B cell (primary cell): ENCODE measurements at regions not wholly inside any gene's neighbourhood (a gene's known extent, or its start where the extent isn't known, plus 50 kb on each side); places are given as distances from the start of the nearest gene placed in this dataset.

Experiments used
- ATAC-seq: fragments of 200-7000 bp; cut with Tn5 transposase; one replicate; pipeline ENCODE4 v1.10.0; 2021; ENCODE audit warnings: low read depth, mild to moderate bottlenecking, moderate number of reproducible peaks, moderate library complexity
- CTCF ChIA-PET: fragments of 350-600 bp; sonication (Branson Sonifier 250); formaldehyde crosslinking; loops from one replicate; lab custom pipeline; 2021; ENCODE audit warnings: antibody characterized with exemption, inconsistent platforms; lab: Charles Lee
- POLR2A ChIA-PET: fragments of 350-600 bp; sonication (Branson Sonifier 250); formaldehyde crosslinking; loops from one replicate; lab custom pipeline; 2021; ENCODE audit warnings: antibody characterized with exemption; lab: Charles Lee
- DNase-seq: peaks from one replicate; pipeline ENCODE4 v3.0.0; 2013
- H2AFZ ChIP-seq: 2 replicates; pipeline ENCODE4 v1.6.1; 2012; ENCODE audit warnings: mild to moderate bottlenecking, low read depth, low read length; ENCODE audit not compliant: insufficient read depth, poor library complexity, severe bottlenecking
- H3K27ac ChIP-seq, 2 donors: 1 replicate in 1 of 2; 2 replicates in 1 of 2; pipeline ENCODE4 v1.5.1; 2012 to 2013; ENCODE audit warnings: low read length in 2 of 2, mild to moderate bottlenecking in 2 of 2, moderate library complexity in 1 of 2
- H3K27me3 ChIP-seq, 4 experiments: fragments of 200-600 bp in 1 of 4; sonication (generic) in 1 of 4; replicated peaks in 1 of 4; 1 replicate in 2 of 4; 2 replicates in 2 of 4; pipeline versions ENCODE4 v1.6.1 to v1.7.0; 2013 to 2016; ENCODE audit warnings: low read length in 3 of 4, mild to moderate bottlenecking in 2 of 4, mixed read lengths in 1 of 4, moderate library complexity in 1 of 4; ENCODE audit not compliant: insufficient read depth in 4 of 4, control insufficient read depth in 3 of 4; ENCODE audit errors: control extremely low read depth in 1 of 4
- H3K36me3 ChIP-seq, 2 experiments: replicated peaks in 1 of 2; 1 replicate in 1 of 2; 2 replicates in 1 of 2; pipeline versions ENCODE4 v1.6.1 to v1.7.1; 2013; ENCODE audit warnings: low read length in 1 of 2; ENCODE audit not compliant: insufficient read depth in 2 of 2, control insufficient read depth in 1 of 2; ENCODE audit errors: control extremely low read depth in 1 of 2, extremely low read depth in 1 of 2
- H3K4me1 ChIP-seq, 2 donors: fragments of 200-600 bp in 1 of 2; sonication (generic) in 1 of 2; 1 replicate in 1 of 2; 2 replicates in 1 of 2; pipeline versions ENCODE4 v1.5.1 to v1.6.1; 2013 to 2017; ENCODE audit warnings: low read length in 2 of 2; ENCODE audit not compliant: control insufficient read depth in 2 of 2, insufficient read depth in 2 of 2
- H3K4me2 ChIP-seq: replicated peaks from 2 replicates; pipeline ENCODE3; 2012; ENCODE audit warnings: mild to moderate bottlenecking, low read depth, low read length; ENCODE audit not compliant: poor library complexity, severe bottlenecking
- H3K4me3 ChIP-seq, 5 experiments: fragments of 200-600 bp in 1 of 5; sonication (generic) in 1 of 5; 1 replicate in 3 of 5; 2 replicates in 2 of 5; pipeline versions ENCODE4 v1.5.1 to v1.7.0; 2011 to 2016; ENCODE audit warnings: low read length in 4 of 5, mild to moderate bottlenecking in 4 of 5, low read depth in 2 of 5, control low read depth in 1 of 5, moderate library complexity in 1 of 5; ENCODE audit not compliant: insufficient read depth in 1 of 5; ENCODE audit errors: control extremely low read depth in 1 of 5, extremely low read depth in 1 of 5
- H3K79me2 ChIP-seq: fragments of 200-600 bp; sonication (generic); one replicate; pipeline ENCODE4 v1.6.0; 2016; ENCODE audit warnings: low read length; ENCODE audit not compliant: control insufficient read depth, insufficient read depth
- H3K9ac ChIP-seq: fragments of 200-600 bp; sonication (generic); 2 replicates; pipeline ENCODE4 v1.6.1; 2017; ENCODE audit warnings: mild to moderate bottlenecking, low read length, moderate library complexity
- H3K9me3 ChIP-seq, 3 donors: one replicate each; pipeline versions ENCODE4 v1.6.1 to v1.7.1; 2013; ENCODE audit warnings: low read length in 2 of 3; ENCODE audit not compliant: control insufficient read depth in 2 of 3, insufficient read depth in 1 of 3; ENCODE audit errors: control extremely low read depth in 1 of 3
- H4K20me1 ChIP-seq: 2 replicates; pipeline ENCODE4 v1.6.0; 2012; ENCODE audit warnings: mild to moderate bottlenecking, low read length; ENCODE audit not compliant: insufficient read depth, control insufficient read depth, poor library complexity, severe bottlenecking
- H3K27ac Mint-ChIP-seq: one replicate; pipeline ENCODE4 v1.8.0; 2021; ENCODE audit warnings: mixed read lengths
- H3K27me3 Mint-ChIP-seq: one replicate; pipeline ENCODE4 v1.8.0; 2021; ENCODE audit warnings: mixed read lengths
- H3K4me1 Mint-ChIP-seq: one replicate; pipeline ENCODE4 v1.8.0; 2021; ENCODE audit warnings: mixed read lengths
- H3K4me3 Mint-ChIP-seq: one replicate; pipeline ENCODE4 v1.8.0; 2021; ENCODE audit warnings: mixed read lengths
- H3K9me3 Mint-ChIP-seq: one replicate; pipeline ENCODE4 v1.8.0; 2022; ENCODE audit warnings: mixed read lengths; ENCODE audit not compliant: insufficient read depth
- EZH2 ChIP-seq: IDR thresholded peaks from 2 replicates; pipeline ENCODE4 v1.6.1; 2012; ENCODE audit warnings: borderline replicate concordance, low read depth, mild to moderate bottlenecking, moderate library complexity, low read length; ENCODE audit not compliant: insufficient read depth, poor library complexity, severe bottlenecking
- WGBS: methylation state at CpG from one replicate; pipeline ENCODE4 v1.1.5; 2013; ENCODE audit warnings: missing lambda C conversion rate; ENCODE audit not compliant: insufficient coverage; 5-methylcytosine and 5-hydroxymethylcytosine counted together
- intact Hi-C: fragments of 100-400 bp; cut with micrococcal nuclease; formaldehyde crosslinking; loops from one replicate; pipeline ENCODE4 v1.10.0; 2022
- TF ChIP-seq, protein P1 (sequence below): fragments of 200-600 bp; IDR thresholded peaks from one replicate; pipeline ENCODE4 v1.8.0; 2022; ENCODE audit warnings: antibody characterized with exemption, mild to moderate bottlenecking

- POLR2A ChIA-PET = no interaction called here
- Histone ChIP-seq H3K4me1 (no peaks in the 10 kb centered on the region), H3K27me3 (no peaks in the 10 kb centered on the region), H3K27ac (no peak overlapping the region), H3K9me3 (no peaks in the 10 kb centered on the region), H4K20me1 (no peaks in the 10 kb centered on the region), H3K79me2 (no peaks in the 10 kb centered on the region), H3K4me3 (no peak overlapping the region), H3K4me2 (no peak overlapping the region), H3K36me3 (no peaks in the 10 kb centered on the region), H2AFZ (no peak overlapping the region), H3K9ac (no peak overlapping the region)
- Mint-ChIP-seq H3K4me1 (no peaks in the 10 kb centered on the region), H3K27ac (no peak overlapping the region), H3K4me3 (no peak overlapping the region), H3K9me3 (peaks cover 3% of the 10 kb centered on the region), H3K27me3 (no peaks in the 10 kb centered on the region)
- no peak for ATAC-seq
- no CpG with 5 or more reads among the region's 2 CpGs for WGBS
- CTCF ChIA-PET = no interaction called here
- TF ChIP-seq, protein P1, sequence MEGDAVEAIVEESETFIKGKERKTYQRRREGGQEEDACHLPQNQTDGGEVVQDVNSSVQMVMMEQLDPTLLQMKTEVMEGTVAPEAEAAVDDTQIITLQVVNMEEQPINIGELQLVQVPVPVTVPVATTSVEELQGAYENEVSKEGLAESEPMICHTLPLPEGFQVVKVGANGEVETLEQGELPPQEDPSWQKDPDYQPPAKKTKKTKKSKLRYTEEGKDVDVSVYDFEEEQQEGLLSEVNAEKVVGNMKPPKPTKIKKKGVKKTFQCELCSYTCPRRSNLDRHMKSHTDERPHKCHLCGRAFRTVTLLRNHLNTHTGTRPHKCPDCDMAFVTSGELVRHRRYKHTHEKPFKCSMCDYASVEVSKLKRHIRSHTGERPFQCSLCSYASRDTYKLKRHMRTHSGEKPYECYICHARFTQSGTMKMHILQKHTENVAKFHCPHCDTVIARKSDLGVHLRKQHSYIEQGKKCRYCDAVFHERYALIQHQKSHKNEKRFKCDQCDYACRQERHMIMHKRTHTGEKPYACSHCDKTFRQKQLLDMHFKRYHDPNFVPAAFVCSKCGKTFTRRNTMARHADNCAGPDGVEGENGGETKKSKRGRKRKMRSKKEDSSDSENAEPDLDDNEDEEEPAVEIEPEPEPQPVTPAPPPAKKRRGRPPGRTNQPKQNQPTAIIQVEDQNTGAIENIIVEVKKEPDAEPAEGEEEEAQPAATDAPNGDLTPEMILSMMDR = no peak
- TF ChIP-seq EZH2 = no peak
- intact Hi-C loops = no loop called here
- DNase-seq = no peak
Measured at GRCh38 chr6:164871783-164872182, 437.6 kb downstream of the C6orf118 start.

GRCh38 chr6:164870164-164870563 is 439.2 kb downstream of the C6orf118 start:
- no peak for DNase-seq
- intact Hi-C loops = no loop called here
- H3K27ac Mint-ChIP-seq = no peak overlapping the region
- no CpG with 5 or more reads among the region's 2 CpGs for WGBS
- ChIA-PET POLR2A (no interaction called here), CTCF (no interaction called here)
- no peak overlapping the region for H3K4me2 ChIP-seq
- H3K4me3 Mint-ChIP-seq = no peak overlapping the region
- no peaks in the 10 kb centered on the region for H3K27me3 Mint-ChIP-seq
- H3K36me3 ChIP-seq = no peaks in the 10 kb centered on the region
- H3K9me3 Mint-ChIP-seq = peaks cover 3% of the 10 kb centered on the region
- no peak overlapping the region for H2AFZ ChIP-seq
- H3K9me3 ChIP-seq = no peaks in the 10 kb centered on the region
- TF ChIP-seq, protein P1 = no peak
- no peak for TF ChIP-seq EZH2
- no peak for ATAC-seq
- H3K27ac ChIP-seq = no peak overlapping the region
- no peaks in the 10 kb centered on the region for H3K79me2 ChIP-seq
- no peaks in the 10 kb centered on the region for H3K4me1 ChIP-seq
- H3K9ac ChIP-seq = no peak overlapping the region
- H3K27me3 ChIP-seq = no peaks in the 10 kb centered on the region
- no peaks in the 10 kb centered on the region for H3K4me1 Mint-ChIP-seq
- H3K4me3 ChIP-seq = no peak overlapping the region
- no peaks in the 10 kb centered on the region for H4K20me1 ChIP-seq
